SK-N-SH (cell line): ENCODE measurements at regions not wholly inside any gene's neighbourhood (a gene's known extent, or its start where the extent isn't known, plus 50 kb on each side); places are given as distances from the start of the nearest gene placed in this dataset.

Source experiments
- CTCF ChIA-PET: fragments of 300-600, 350-600 bp; formaldehyde crosslinking; extraction: SDS; loops from one replicate; lab custom pipeline; 2021; lab: Yijun Ruan, JAX
- POLR2A ChIA-PET: fragments of 350-600 bp; sonication (Branson Sonifier 250); formaldehyde crosslinking; extraction: SDS; loops from one replicate; lab custom pipeline; 2020; ENCODE audit warnings: antibody characterized with exemption, inconsistent platforms; lab: Yijun Ruan, JAX
- DNase-seq: peaks from one replicate; pipeline ENCODE4 v3.0.0; 2012
- H2AFZ ChIP-seq: fragments of 200-600 bp; sonication (generic); 2 replicates; pipeline ENCODE4 v1.8.1; 2016; ENCODE audit warnings: antibody characterized with exemption, mild to moderate bottlenecking, low read depth
- H3F3A ChIP-seq: fragments of 200-600 bp; sonication (generic); replicated peaks from 2 replicates; pipeline ENCODE3; 2016; ENCODE audit warnings: antibody characterized with exemption, mild to moderate bottlenecking; ENCODE audit not compliant: insufficient read depth
- H3K27ac ChIP-seq, 2 experiments: fragments of 200-500 bp in 1 of 2; fragments of 200-600 bp in 1 of 2; sonication (Bioruptor generic) in 1 of 2; sonication (generic), shearing (Covaris generic) in 1 of 2; 2 replicates each; pipeline versions ENCODE4 v1.5.1 to v1.6.1; 2014 to 2016; ENCODE audit warnings: low read depth in 2 of 2, inconsistent platforms in 1 of 2, low read length in 1 of 2, mild to moderate bottlenecking in 1 of 2, mixed read lengths in 1 of 2
- H3K27me3 ChIP-seq: fragments of 200-600 bp; sonication (generic), shearing (Covaris generic); 2 replicates; pipeline ENCODE4 v1.6.1; 2016; ENCODE audit warnings: mixed run types; ENCODE audit not compliant: insufficient read depth
- H3K36me3 ChIP-seq, 2 experiments: fragments of 200-500 bp in 1 of 2; fragments of 200-600 bp in 1 of 2; sonication (Bioruptor generic) in 1 of 2; sonication (generic) in 1 of 2; replicated peaks in 1 of 2; 2 replicates each; pipeline versions ENCODE3 to v1.5.1; 2014 to 2016; ENCODE audit warnings: low read length in 1 of 2, mild to moderate bottlenecking in 1 of 2; ENCODE audit not compliant: insufficient read depth in 2 of 2, control insufficient read depth in 1 of 2
- H3K4me1 ChIP-seq, 2 experiments: fragments of 200-500 bp in 1 of 2; fragments of 200-600 bp in 1 of 2; sonication (Bioruptor generic) in 1 of 2; sonication (generic), shearing (Covaris generic) in 1 of 2; 2 replicates each; pipeline versions ENCODE4 v1.5.1 to v1.6.1; 2014 to 2016; ENCODE audit warnings: low read depth in 1 of 2, low read length in 1 of 2, mixed run types in 1 of 2; ENCODE audit not compliant: insufficient read depth in 2 of 2, control insufficient read depth in 1 of 2
- H3K4me2 ChIP-seq: fragments of 200-600 bp; sonication (generic), shearing (Covaris generic); 2 replicates; pipeline ENCODE4 v1.6.1; 2017; ENCODE audit warnings: mixed run types
- H3K4me3 ChIP-seq, 2 experiments: fragments of 200-500 bp in 1 of 2; fragments of 200-600 bp in 1 of 2; sonication (Bioruptor generic) in 1 of 2; sonication (generic), shearing (Covaris generic) in 1 of 2; 2 replicates each; pipeline versions ENCODE4 v1.5.1 to v1.8.1; 2014 to 2016; ENCODE audit warnings: low read depth in 2 of 2, inconsistent platforms in 1 of 2, low read length in 1 of 2, mild to moderate bottlenecking in 1 of 2, mixed read lengths in 1 of 2, moderate library complexity in 1 of 2
- H3K79me2 ChIP-seq: fragments of 200-600 bp; sonication (generic); 2 replicates; pipeline ENCODE4 v1.8.1; 2017; ENCODE audit warnings: mild to moderate bottlenecking; ENCODE audit not compliant: insufficient read depth
- H3K9ac ChIP-seq: fragments of 200-600 bp; sonication (generic); 2 replicates; pipeline ENCODE4 v1.6.1; 2017; ENCODE audit warnings: mixed run types
- H3K9me2 ChIP-seq: fragments of 200-600 bp; sonication (generic); 2 replicates; pipeline ENCODE4 v1.6.1; 2017; ENCODE audit warnings: mixed run types
- H3K9me3 ChIP-seq: fragments of 200-600 bp; sonication (generic); 2 replicates; pipeline ENCODE4 v1.6.1; 2017; ENCODE audit warnings: mixed run types, mild to moderate bottlenecking, moderate library complexity
- H4K20me1 ChIP-seq: fragments of 200-600 bp; sonication (generic); 2 replicates; pipeline ENCODE4 v1.6.1; 2017; ENCODE audit warnings: mild to moderate bottlenecking, mixed run types; ENCODE audit not compliant: insufficient read depth
- CHD2 ChIP-seq: fragments of 150-350 bp; IDR thresholded peaks from 2 replicates; pipeline ENCODE4 v1.6.1; 2018; ENCODE audit warnings: low read length; ENCODE audit not compliant: partially characterized antibody
- CTCF ChIP-seq: fragments of 200-600 bp; sonication (generic); IDR thresholded peaks from 2 replicates; pipeline ENCODE4 v1.6.1; 2017; ENCODE audit warnings: antibody characterized with exemption, mild to moderate bottlenecking, moderate library complexity
- ELF1 ChIP-seq: IDR thresholded peaks from 2 replicates; pipeline ENCODE4 v1.4.0; 2012
- EP300 ChIP-seq, 2 experiments: IDR thresholded peaks; 2 replicates each; pipeline versions ENCODE4 v1.4.0 to v1.6.1; 2012; ENCODE audit warnings: borderline replicate concordance in 1 of 2, low read depth in 1 of 2, low read length in 1 of 2
- EZH2phosphoT487 ChIP-seq: fragments of 200-600 bp; sonication (generic); IDR thresholded peaks from 2 replicates; pipeline ENCODE4 v1.6.1; 2017; ENCODE audit warnings: low read depth, mixed run types, mild to moderate bottlenecking, antibody characterized with exemption, moderate library complexity, borderline replicate concordance
- FOXJ3 ChIP-seq: sonication (generic); formaldehyde crosslinking; IDR thresholded peaks from 2 replicates; pipeline ENCODE4 v1.5.1; 2020; ENCODE audit warnings: mild to moderate bottlenecking, missing genetic modification reagents
- JUND ChIP-seq: IDR thresholded peaks from 2 replicates; pipeline ENCODE4 v1.4.0; 2012
- NRF1 ChIP-seq: IDR thresholded peaks from 2 replicates; pipeline ENCODE4 v1.6.1; 2012; ENCODE audit warnings: low read depth, mild to moderate bottlenecking, low read length
- POLR2AphosphoS5 ChIP-seq: IDR thresholded peaks from 2 replicates; pipeline ENCODE4 v1.6.1; 2012; ENCODE audit warnings: low read depth, low read length
- RFX5 ChIP-seq: IDR thresholded peaks from 2 replicates; pipeline ENCODE4 v1.6.1; 2012; ENCODE audit warnings: mild to moderate bottlenecking, improper control_type of control experiment, low read length
- RXRA ChIP-seq: IDR thresholded peaks from 2 replicates; pipeline ENCODE4 v1.4.0; 2012; ENCODE audit warnings: low read depth, mild to moderate bottlenecking, borderline replicate concordance
- SIN3A ChIP-seq: IDR thresholded peaks from 2 replicates; pipeline ENCODE4 v1.6.1; 2012; ENCODE audit warnings: low read depth, mild to moderate bottlenecking, low read length, moderate library complexity, borderline replicate concordance
- SMC3 ChIP-seq: IDR thresholded peaks from 2 replicates; pipeline ENCODE4 v1.6.1; 2012; ENCODE audit warnings: low read depth, low read length, improper control_type of control experiment
- TAF1 ChIP-seq: IDR thresholded peaks from 2 replicates; pipeline ENCODE4 v1.6.1; 2012; ENCODE audit warnings: low read depth, mild to moderate bottlenecking, low read length, moderate library complexity, borderline replicate concordance
- TCF12 ChIP-seq: IDR thresholded peaks from 2 replicates; pipeline ENCODE4 v1.4.0; 2012
- WGBS: methylation state at CpG from one replicate; pipeline ENCODE4 v1.1.6; 2017; ENCODE audit warnings: low lambda C conversion rate; 5-methylcytosine and 5-hydroxymethylcytosine counted together
- TF ChIP-seq, protein P1 (sequence below): IDR thresholded peaks from 2 replicates; pipeline ENCODE4 v1.4.0; 2012; ENCODE audit warnings: low read depth

DNA sequence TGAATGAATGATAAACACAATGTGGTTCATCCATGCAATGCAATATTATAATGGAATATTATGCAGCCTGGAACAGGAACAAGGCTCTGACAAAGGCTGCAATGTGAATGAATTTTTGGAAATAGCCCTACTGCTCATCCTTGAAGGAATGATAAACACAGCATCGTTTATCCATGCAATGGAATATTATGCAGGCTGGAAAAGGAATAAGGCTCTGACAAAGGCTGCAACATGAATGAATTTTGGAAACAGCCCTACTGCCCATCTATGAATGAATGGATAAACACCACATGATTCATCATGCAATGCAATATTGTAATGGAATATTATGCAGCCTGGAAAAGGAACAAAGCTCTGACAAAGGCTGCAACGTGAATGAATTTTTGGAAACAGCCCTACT lies 159.4 kb downstream of the CRLF2 start:
- no peaks in the 10 kb centered on the region for H3F3A ChIP-seq
- 23% methylated on average over 2 of the region's 2 CpGs for WGBS
- H3K9me3 ChIP-seq = peaks cover 5% of the 10 kb centered on the region; the same call in 1 of the 2 replicates
- no peak overlapping the region for H3K4me2 ChIP-seq
- H2AFZ ChIP-seq = no peak overlapping the region
- no peak overlapping the region for H3K4me3 ChIP-seq
- POLR2A ChIA-PET = no interaction called here
- H3K79me2 ChIP-seq = no peaks in the 10 kb centered on the region
- DNase-seq = no peak
- no peak overlapping the region for H3K9ac ChIP-seq
- TF ChIP-seq SIN3A = no peak
- no peak for TF ChIP-seq POLR2AphosphoS5
- TF ChIP-seq NRF1 = no peak
- TF ChIP-seq, protein P1, sequence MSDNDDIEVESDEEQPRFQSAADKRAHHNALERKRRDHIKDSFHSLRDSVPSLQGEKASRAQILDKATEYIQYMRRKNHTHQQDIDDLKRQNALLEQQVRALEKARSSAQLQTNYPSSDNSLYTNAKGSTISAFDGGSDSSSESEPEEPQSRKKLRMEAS = no peak
- no peak for TF ChIP-seq CTCF
- TF ChIP-seq RXRA = no peak
- TF ChIP-seq JUND = no peak
- no peak for TF ChIP-seq EZH2phosphoT487
- TF ChIP-seq ELF1 = no peak
- TF ChIP-seq TCF12 = no peak
- no peak for TF ChIP-seq EP300 (IDR thresholded peaks at IDR 0.05; ENCODE audit: borderline replicate concordance in 1 of 2, low read depth in 1 of 2, low read length in 1 of 2)
- TF ChIP-seq TAF1 = no peak
- no peak for TF ChIP-seq RFX5
- TF ChIP-seq FOXJ3 = no peak
- TF ChIP-seq CHD2 = no peak
- no peak for TF ChIP-seq SMC3
- no peak overlapping the region for H3K27ac ChIP-seq
- no peaks in the 10 kb centered on the region for H3K4me1 ChIP-seq
- CTCF ChIA-PET = no interaction called here
- H3K9me2 ChIP-seq = no peaks in the 10 kb centered on the region
- H4K20me1 ChIP-seq = no peaks in the 10 kb centered on the region
- H3K27me3 ChIP-seq = no peaks in the 10 kb centered on the region; the same call in 1 of the 2 replicates
- H3K36me3 ChIP-seq = no peaks in the 10 kb centered on the region

- Histone ChIP-seq H3K79me2 (no peaks in the 10 kb centered on the region), H3K9me3 (peaks cover 5% of the 10 kb centered on the region; the same call in 1 of the 2 replicates), H2AFZ (no peak overlapping the region), H3K4me3 (no peak overlapping the region), H3F3A (no peaks in the 10 kb centered on the region), H3K9me2 (no peaks in the 10 kb centered on the region), H3K27me3 (no peaks in the 10 kb centered on the region; the same call in 1 of the 2 replicates), H3K9ac (no peak overlapping the region), H4K20me1 (no peaks in the 10 kb centered on the region), H3K27ac (no peak overlapping the region), H3K4me2 (no peak overlapping the region), H3K36me3 (no peaks in the 10 kb centered on the region), H3K4me1 (no peaks in the 10 kb centered on the region)
- WGBS = 15% methylated on average over 3 of the region's 3 CpGs
- DNase-seq = no peak
- ChIA-PET CTCF (no interaction called here), POLR2A (no interaction called here)
- TF ChIP-seq NRF1 = no peak
- TF ChIP-seq FOXJ3 = no peak
- no peak for TF ChIP-seq TCF12
- TF ChIP-seq RXRA = no peak
- TF ChIP-seq SIN3A = no peak
Observed at GRCh38 chrX:1052021-1052420, 160.4 kb downstream of the CRLF2 start.
